ENCODE measurements at regions not wholly inside any gene's neighbourhood (a gene's known extent, or its start where the extent isn't known, plus 50 kb on each side); places are given as distances from the start of the nearest gene placed in this dataset.

- intact Hi-C loops (cut with DNase I), result no loop called here
- no peak for DNase-seq
- H3K9me3 ChIP-seq, result no peaks in the 10 kb centered on the region
- H3K36me3 ChIP-seq, result no peaks in the 10 kb centered on the region
- H3K4me1 ChIP-seq, result no peaks in the 10 kb centered on the region
- H3K27me3 ChIP-seq, result no peaks in the 10 kb centered on the region
- H3K4me3 ChIP-seq, result no peak overlapping the region
- ATAC-seq, result no peak
- no peak overlapping the region for H3K27ac ChIP-seq
- TF ChIP-seq, protein P1, sequence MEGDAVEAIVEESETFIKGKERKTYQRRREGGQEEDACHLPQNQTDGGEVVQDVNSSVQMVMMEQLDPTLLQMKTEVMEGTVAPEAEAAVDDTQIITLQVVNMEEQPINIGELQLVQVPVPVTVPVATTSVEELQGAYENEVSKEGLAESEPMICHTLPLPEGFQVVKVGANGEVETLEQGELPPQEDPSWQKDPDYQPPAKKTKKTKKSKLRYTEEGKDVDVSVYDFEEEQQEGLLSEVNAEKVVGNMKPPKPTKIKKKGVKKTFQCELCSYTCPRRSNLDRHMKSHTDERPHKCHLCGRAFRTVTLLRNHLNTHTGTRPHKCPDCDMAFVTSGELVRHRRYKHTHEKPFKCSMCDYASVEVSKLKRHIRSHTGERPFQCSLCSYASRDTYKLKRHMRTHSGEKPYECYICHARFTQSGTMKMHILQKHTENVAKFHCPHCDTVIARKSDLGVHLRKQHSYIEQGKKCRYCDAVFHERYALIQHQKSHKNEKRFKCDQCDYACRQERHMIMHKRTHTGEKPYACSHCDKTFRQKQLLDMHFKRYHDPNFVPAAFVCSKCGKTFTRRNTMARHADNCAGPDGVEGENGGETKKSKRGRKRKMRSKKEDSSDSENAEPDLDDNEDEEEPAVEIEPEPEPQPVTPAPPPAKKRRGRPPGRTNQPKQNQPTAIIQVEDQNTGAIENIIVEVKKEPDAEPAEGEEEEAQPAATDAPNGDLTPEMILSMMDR (IDR thresholded peaks at IDR 0.05), result no peak
- no peak for TF ChIP-seq POLR2A (IDR thresholded peaks at IDR 0.05)
- 56% methylated on average over 3 of the region's 3 CpGs for WGBS (ENCODE audit: insufficient coverage, low coverage, low lambda C conversion rate, missing lambda C conversion rate)
Measured at GRCh38 chr13:95462801-95463200, 89.7 kb upstream of the CLDN10 start.

- no peak for DNase-seq
- intact Hi-C loops (cut with DNase I), result no loop called here
- Histone ChIP-seq H3K4me1 (no peaks in the 10 kb centered on the region), H3K4me3 (no peak overlapping the region), H3K27me3 (no peaks in the 10 kb centered on the region), H3K27ac (no peak overlapping the region), H3K9me3 (no peaks in the 10 kb centered on the region), H3K36me3 (no peaks in the 10 kb centered on the region)
- ATAC-seq, result no peak
- no peak for TF ChIP-seq POLR2A (IDR thresholded peaks at IDR 0.05)
- TF ChIP-seq, protein P1 (IDR thresholded peaks at IDR 0.05), result no peak
Measured at GRCh38 chr13:95463531-95463930, 89.0 kb upstream of the CLDN10 start.

DNA sequence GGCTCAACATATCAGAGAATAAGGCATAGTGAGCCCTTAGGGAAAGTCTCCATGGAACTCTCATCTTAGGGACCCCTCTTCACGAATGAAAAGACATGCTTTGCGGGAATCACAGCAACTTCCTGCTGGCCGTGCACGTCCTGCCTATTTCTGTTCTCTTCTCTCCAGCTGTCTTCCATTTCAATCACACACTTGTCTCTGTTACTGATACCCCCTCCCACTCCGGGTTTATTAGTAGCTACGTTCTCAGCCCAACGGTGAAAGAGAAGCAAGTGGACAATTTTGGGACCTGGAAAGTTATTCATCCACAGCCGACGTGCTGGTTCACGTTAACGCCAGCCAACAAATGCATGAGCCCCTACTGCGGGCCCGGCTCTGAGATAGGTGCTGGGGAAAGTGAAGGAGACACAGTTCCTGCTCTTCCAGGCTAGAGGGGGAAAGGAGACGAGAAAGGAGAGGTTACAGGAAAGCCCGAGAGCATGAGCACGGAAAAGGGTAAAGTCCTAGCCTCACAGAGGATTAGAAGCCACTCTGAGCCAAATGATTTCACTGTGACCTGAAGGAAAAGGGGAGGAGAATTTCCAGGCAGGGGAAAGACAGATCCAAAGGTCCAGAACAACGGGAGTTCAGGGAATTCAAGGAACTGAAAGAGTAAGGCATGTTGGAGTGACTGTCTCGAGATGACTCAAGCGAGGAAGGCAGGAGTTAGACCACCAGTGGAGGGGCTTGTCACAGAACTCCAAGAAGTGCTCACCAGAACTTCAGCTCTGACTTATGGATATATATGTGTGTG is 81.8 kb upstream of the CLDN10 start:
- Histone ChIP-seq H3K4me1 (no peaks in the 10 kb centered on the region), H3K36me3 (no peaks in the 10 kb centered on the region), H3K27me3 (no peaks in the 10 kb centered on the region), H3K4me3 (no peak overlapping the region), H3K27ac (no peak overlapping the region), H3K9me3 (no peaks in the 10 kb centered on the region)
- no peak for TF ChIP-seq POLR2A (IDR thresholded peaks at IDR 0.05)
- TF ChIP-seq, protein P1 (IDR thresholded peaks at IDR 0.05), result no peak
- no peak for DNase-seq
- ATAC-seq, result peak in 1 of 4 donors; percentile 35
- 53% methylated on average over 14 of the region's 19 CpGs for WGBS (ENCODE audit: insufficient coverage, low coverage, low lambda C conversion rate, missing lambda C conversion rate)
- intact Hi-C loops (cut with DNase I), result no loop called here

GRCh38 chr13:95471960-95472359 is 80.6 kb upstream of the CLDN10 start:
- Histone ChIP-seq H3K4me3 (no peak overlapping the region), H3K27ac (no peak overlapping the region), H3K4me1 (no peaks in the 10 kb centered on the region), H3K36me3 (no peaks in the 10 kb centered on the region), H3K9me3 (no peaks in the 10 kb centered on the region), H3K27me3 (no peaks in the 10 kb centered on the region)
- TF ChIP-seq POLR2A (IDR thresholded peaks at IDR 0.05), result no peak
- TF ChIP-seq, protein P1 (IDR thresholded peaks at IDR 0.05), result no peak
- DNase-seq, result no peak
- 90% methylated on average over 2 of the region's 2 CpGs for WGBS (ENCODE audit: insufficient coverage, low coverage, low lambda C conversion rate, missing lambda C conversion rate)
- no peak for ATAC-seq
- intact Hi-C loops (cut with DNase I), result no loop called here

Measured in right lobe of liver (tissue), 6 donors.